ENCODE measurements at regions not wholly inside any gene's neighbourhood (a gene's known extent, or its start where the extent isn't known, plus 50 kb on each side); places are given as distances from the start of the nearest gene placed in this dataset.

- TF ChIP-seq POLR2A (IDR thresholded peaks at IDR 0.05) (no peak), CTCF (IDR thresholded peaks at IDR 0.05 in 8 of 11, conservative IDR thresholded peaks at IDR 0.05 in 3 of 11) (peak in 4 of 11 experiments; percentile 8 to 28 (median 19)), POLR2AphosphoS5 (IDR thresholded peaks at IDR 0.05) (no peak)
Measured at GRCh38 chrY:7273587-7274203, 362.1 kb upstream of the AMELY start.

All from spleen (tissue), 7 donors.